IMR-90 (cell line): ENCODE measurements at regions not wholly inside any gene's neighbourhood (a gene's known extent, or its start where the extent isn't known, plus 50 kb on each side); places are given as distances from the start of the nearest gene placed in this dataset.

Experiments used
- ATAC-seq: fragments of 200-7000 bp; cut with Tn5 transposase; 2 replicates; pipeline ENCODE4 v1.9.1; 2020; ENCODE audit warnings: low read depth, mild to moderate bottlenecking, moderate library complexity
- BruUV-seq: library from RNA; stranded (reverse); fragments of 400-500 nt; replicated peaks from 2 replicates; lab custom pipeline; 2021; lab: Mats Ljungman, UMichigan
- CTCF ChIA-PET: fragments of 300-600 bp; formaldehyde crosslinking; extraction: SDS; loops from one replicate; lab custom pipeline; 2021; ENCODE audit warnings: antibody characterized with exemption; lab: Yijun Ruan, JAX
- POLR2A ChIA-PET: fragments of 300-600 bp; sonication (Branson Sonifier 250); formaldehyde crosslinking; loops from one replicate; lab custom pipeline; 2022; ENCODE audit warnings: antibody characterized with exemption; ENCODE audit not compliant: unreplicated experiment; lab: Charles Lee
- DNase-seq: peaks from one replicate; pipeline ENCODE4 v3.0.0; 2013
- H2AFZ ChIP-seq: replicated peaks from 2 replicates; pipeline ENCODE3; 2013; ENCODE audit warnings: low read length, mild to moderate bottlenecking; ENCODE audit not compliant: poor library complexity
- H2AK5ac ChIP-seq: 2 replicates; pipeline ENCODE4 v1.6.1; 2013; ENCODE audit warnings: low read depth, low read length, inconsistent platforms
- H2AK9ac ChIP-seq: replicated peaks from 2 replicates; pipeline ENCODE3; 2013; ENCODE audit warnings: mild to moderate bottlenecking, low read depth, low read length, moderate library complexity; ENCODE audit not compliant: poor library complexity
- H2BK120ac ChIP-seq: 2 replicates; pipeline ENCODE4 v1.6.1; 2013; ENCODE audit warnings: low read depth, low read length, inconsistent platforms
- H2BK15ac ChIP-seq: 3 replicates; pipeline ENCODE4 v1.6.1; 2013; ENCODE audit warnings: low read depth, low read length, inconsistent platforms
- H2BK20ac ChIP-seq: 2 replicates; pipeline ENCODE4 v1.6.1; 2013; ENCODE audit warnings: low read depth, mild to moderate bottlenecking, inconsistent platforms, low read length, moderate library complexity
- H2BK5ac ChIP-seq: 2 replicates; pipeline ENCODE4 v1.6.1; 2013; ENCODE audit warnings: mild to moderate bottlenecking, low read depth, low read length, inconsistent platforms; ENCODE audit not compliant: poor library complexity, severe bottlenecking
- H3K14ac ChIP-seq: replicated peaks from 2 replicates; pipeline ENCODE4 v1.6.1; 2013; ENCODE audit warnings: low read depth, low read length, inconsistent platforms
- H3K18ac ChIP-seq: 2 replicates; pipeline ENCODE4 v1.6.1; 2013; ENCODE audit warnings: low read depth, low read length, control low read depth
- H3K23ac ChIP-seq: 2 replicates; pipeline ENCODE4 v1.6.1; 2013; ENCODE audit warnings: low read depth, low read length, inconsistent platforms
- H3K27ac ChIP-seq: 2 replicates; pipeline ENCODE4 v1.5.1; 2013; ENCODE audit warnings: mild to moderate bottlenecking, control low read depth, low read length; ENCODE audit not compliant: insufficient read depth
- H3K27me3 ChIP-seq: 2 replicates; pipeline ENCODE4 v1.6.1; 2013; ENCODE audit warnings: low read length; ENCODE audit not compliant: control insufficient read depth, insufficient read depth
- H3K36me3 ChIP-seq: 2 replicates; pipeline ENCODE4 v1.6.1; 2013; ENCODE audit warnings: low read length, mixed read lengths; ENCODE audit not compliant: control insufficient read depth, insufficient read depth
- H3K4ac ChIP-seq: 2 replicates; pipeline ENCODE4 v1.6.1; 2013; ENCODE audit warnings: low read depth, low read length, inconsistent platforms
- H3K4me1 ChIP-seq: 2 replicates; pipeline ENCODE4 v1.6.1; 2013; ENCODE audit warnings: low read length, mixed read lengths; ENCODE audit not compliant: control insufficient read depth, insufficient read depth
- H3K4me2 ChIP-seq: 2 replicates; pipeline ENCODE4 v1.6.1; 2013; ENCODE audit warnings: low read depth, mild to moderate bottlenecking, control low read depth, low read length, moderate library complexity
- H3K4me3 ChIP-seq: 2 replicates; pipeline ENCODE4 v1.5.1; 2013; ENCODE audit warnings: low read depth, mild to moderate bottlenecking, control low read depth, low read length, moderate library complexity; ENCODE audit not compliant: insufficient read depth
- H3K56ac ChIP-seq: 2 replicates; pipeline ENCODE4 v1.6.1; 2013; ENCODE audit warnings: low read length, inconsistent platforms; ENCODE audit not compliant: insufficient read depth; ENCODE audit errors: extremely low read depth
- H3K79me1 ChIP-seq, 2 experiments: 2 replicates each; pipeline ENCODE4 v1.6.1; 2013; ENCODE audit warnings: low read length in 2 of 2, inconsistent platforms in 1 of 2, low read depth in 1 of 2
- H3K9ac ChIP-seq: 2 replicates; pipeline ENCODE4 v1.6.1; 2013; ENCODE audit warnings: low read depth, low read length, control low read depth
- H3K9me1 ChIP-seq: 2 replicates; pipeline ENCODE4 v1.6.1; 2013; ENCODE audit warnings: low read length, inconsistent platforms; ENCODE audit not compliant: insufficient read depth
- H3K9me3 ChIP-seq: 2 replicates; pipeline ENCODE4 v1.6.1; 2013; ENCODE audit warnings: low read length; ENCODE audit not compliant: control insufficient read depth, insufficient read depth
- H4K20me1 ChIP-seq: 2 replicates; pipeline ENCODE4 v1.6.1; 2013; ENCODE audit warnings: low read length, inconsistent platforms; ENCODE audit not compliant: insufficient read depth
- H4K5ac ChIP-seq: 2 replicates; pipeline ENCODE4 v1.6.1; 2013; ENCODE audit warnings: mild to moderate bottlenecking, low read depth, low read length, control low read depth
- H4K8ac ChIP-seq, 2 experiments: 2 replicates each; pipeline ENCODE4 v1.6.1; 2013; ENCODE audit warnings: low read depth in 2 of 2, low read length in 2 of 2, control low read depth in 1 of 2, inconsistent platforms in 1 of 2
- H4K91ac ChIP-seq: 2 replicates; pipeline ENCODE4 v1.6.1; 2013; ENCODE audit warnings: low read depth, low read length, inconsistent platforms; ENCODE audit not compliant: insufficient read depth
- BHLHE40 ChIP-seq: fragments of 150-350 bp; IDR thresholded peaks from 2 replicates; pipeline ENCODE4 v1.6.1; 2016; ENCODE audit warnings: mild to moderate bottlenecking, low read depth, low read length
- CEBPB ChIP-seq: IDR thresholded peaks from 2 replicates; pipeline ENCODE4 v1.6.1; 2012; ENCODE audit warnings: low read depth, low read length, improper control_type of control experiment
- CHD1 ChIP-seq: IDR thresholded peaks from 2 replicates; pipeline ENCODE4 v1.6.1; 2012; ENCODE audit warnings: low read depth, low read length, improper control_type of control experiment
- CTCF ChIP-seq: conservative IDR thresholded peaks from 2 replicates; pipeline ENCODE4 v1.5.1; 2012; ENCODE audit warnings: mild to moderate bottlenecking, low read depth, low read length, improper control_type of control experiment
- ELK1 ChIP-seq: fragments of 150-350 bp; IDR thresholded peaks from 2 replicates; pipeline ENCODE4 v1.6.1; 2016; ENCODE audit warnings: low read depth, mild to moderate bottlenecking, low read length, moderate library complexity, borderline replicate concordance
- FOS ChIP-seq: fragments of 150-350 bp; IDR thresholded peaks from 2 replicates; pipeline ENCODE4 v1.6.1; 2016; ENCODE audit warnings: low read depth, low read length
- MAFK ChIP-seq: IDR thresholded peaks from 2 replicates; pipeline ENCODE4 v1.6.1; 2012; ENCODE audit warnings: low read depth, low read length, improper control_type of control experiment
- MAZ ChIP-seq: IDR thresholded peaks from 2 replicates; pipeline ENCODE4 v1.6.1; 2012; ENCODE audit warnings: low read depth, mild to moderate bottlenecking, low read length, improper control_type of control experiment, moderate library complexity, borderline replicate concordance
- MXI1 ChIP-seq: IDR thresholded peaks from 2 replicates; pipeline ENCODE4 v1.6.1; 2012; ENCODE audit warnings: low read depth, mild to moderate bottlenecking, low read length, moderate library complexity, borderline replicate concordance
- NFE2L2 ChIP-seq: fragments of 150-350 bp; IDR thresholded peaks from 2 replicates; pipeline ENCODE4 v1.6.1; 2016; ENCODE audit warnings: low read depth, mild to moderate bottlenecking, low read length
- POLR2A ChIP-seq: IDR thresholded peaks from 2 replicates; pipeline ENCODE4 v1.6.1; 2012; ENCODE audit warnings: mild to moderate bottlenecking, low read depth, low read length
- RAD21 ChIP-seq: IDR thresholded peaks from 2 replicates; pipeline ENCODE4 v1.6.1; 2012; ENCODE audit warnings: low read length, improper control_type of control experiment
- RCOR1 ChIP-seq: IDR thresholded peaks from 2 replicates; pipeline ENCODE4 v1.6.1; 2012; ENCODE audit warnings: mild to moderate bottlenecking, low read length, improper control_type of control experiment; ENCODE audit not compliant: insufficient replicate concordance
- RFX5 ChIP-seq: IDR thresholded peaks from 2 replicates; pipeline ENCODE4 v1.8.0; 2012; ENCODE audit warnings: low read depth, mild to moderate bottlenecking, low read length, moderate library complexity
- SMC3 ChIP-seq: fragments of 150-350 bp; IDR thresholded peaks from 2 replicates; pipeline ENCODE4 v1.6.1; 2016; ENCODE audit warnings: low read depth, mild to moderate bottlenecking, antibody characterized with exemption, low read length, moderate library complexity
- USF2 ChIP-seq: fragments of 150-350 bp; IDR thresholded peaks from 2 replicates; pipeline ENCODE4 v1.6.1; 2017; ENCODE audit warnings: mild to moderate bottlenecking, antibody characterized with exemption, low read length, low read depth
- WGBS, 2 experiments: methylation state at CpG; one replicate each; pipeline versions ENCODE4 v1.1.5 to v1.1.7; 2013; ENCODE audit warnings: missing lambda C conversion rate in 2 of 2; ENCODE audit not compliant: insufficient read length in 1 of 2; ENCODE audit errors: extremely low coverage in 2 of 2; 5-methylcytosine and 5-hydroxymethylcytosine counted together
- dilution Hi-C: fragments of 300-500 bp; cut with HindIII; formaldehyde crosslinking; loops from one replicate; pipeline ENCODE4 v1.14.3; 2018; ENCODE audit warnings: low sequenced_read_pairs; ENCODE audit not compliant: unreplicated experiment
- in situ Hi-C: fragments of 300-500 bp; cut with MboI; formaldehyde crosslinking; loops from 3 replicates; pipeline ENCODE4 v1.14.3; 2019; ENCODE audit warnings: low sequenced_read_pairs, inconsistent platforms, mixed read lengths
- intact Hi-C: fragments of 100-400 bp; cut with micrococcal nuclease; formaldehyde crosslinking; loops from 2 replicates; pipeline ENCODE4 v1.10.0; 2022

- Histone ChIP-seq H4K91ac (no peak overlapping the region), H3K18ac (no peak overlapping the region), H3K4ac (no peak overlapping the region), H3K23ac (no peak overlapping the region), H3K4me2 (no peak overlapping the region), H3K9me1 (no peaks in the 10 kb centered on the region), H2BK120ac (no peak overlapping the region), H2AFZ (no peak overlapping the region), H3K36me3 (no peaks in the 10 kb centered on the region), H2AK5ac (no peak overlapping the region), H3K4me1 (0 out of 2 replicates have a peak, but pooled peaks cover 2% of the 10 kb centered on the region), H2BK15ac (no peak overlapping the region), H2BK20ac (no peak overlapping the region), H3K27ac (no peak overlapping the region), H2AK9ac (no peak overlapping the region), H4K5ac (no peak overlapping the region), H2BK5ac (no peak overlapping the region), H3K4me3 (no peak overlapping the region), H3K9me3 (no peaks in the 10 kb centered on the region), H3K14ac (no peak overlapping the region), H4K20me1 (no peaks in the 10 kb centered on the region), H3K79me1 (no peaks in the 10 kb centered on the region), H3K56ac (no peak overlapping the region), H4K8ac (no peak overlapping the region), H3K9ac (no peak overlapping the region), H3K27me3 (no peaks in the 10 kb centered on the region)
- no peak for TF ChIP-seq USF2
- no peak for TF ChIP-seq ELK1
- TF ChIP-seq CTCF = no peak
- no peak for TF ChIP-seq RCOR1
- TF ChIP-seq SMC3 = no peak
- TF ChIP-seq MAFK = no peak
- TF ChIP-seq MAZ = no peak
- no peak for TF ChIP-seq FOS
- no peak for TF ChIP-seq CEBPB
- TF ChIP-seq RAD21 = no peak
- no peak for TF ChIP-seq POLR2A
- no peak for TF ChIP-seq NFE2L2
- TF ChIP-seq CHD1 = no peak
- TF ChIP-seq BHLHE40 = no peak
- TF ChIP-seq RFX5 = no peak
- TF ChIP-seq MXI1 = no peak
- in situ Hi-C loops (no loop called here), dilution Hi-C loops (no loop called here), intact Hi-C loops (no loop called here)
- no peak for ATAC-seq
- no peak for DNase-seq
- ChIA-PET CTCF (no interaction called here), POLR2A (no interaction called here)
- no CpG with 5 or more reads among the region's 1 CpG for WGBS, 2 experiments
- BruUV-seq = no TSS peak
Observed at GRCh38 chr3:162171970-162172369, 675.4 kb downstream of the OTOL1 start.
